SU-DHL-6 (cell line): ENCODE measurements at regions not wholly inside any gene's neighbourhood (a gene's known extent, or its start where the extent isn't known, plus 50 kb on each side); places are given as distances from the start of the nearest gene placed in this dataset.

Source experiments
- CTCF ChIP-seq: fragments of 200-600 bp; sonication (generic); IDR thresholded peaks from one replicate; pipeline ENCODE4 v1.5.1; 2017; ENCODE audit warnings: antibody characterized with exemption, mild to moderate bottlenecking, low read length, moderate library complexity; ENCODE audit not compliant: insufficient read depth, poor library complexity, severe bottlenecking
- EZH2phosphoT487 ChIP-seq: fragments of 200-600 bp; sonication (generic), shearing (Covaris generic); conservative IDR thresholded peaks from 2 replicates; pipeline ENCODE4 v1.6.1; 2018; ENCODE audit warnings: mild to moderate bottlenecking, antibody characterized with exemption, low read length, moderate library complexity, mixed read lengths

- no peak for TF ChIP-seq CTCF
- TF ChIP-seq EZH2phosphoT487: no peak
Measured at GRCh38 chrX:77200663-77201062, 246.5 kb upstream of the FGF16 start.
